ENCODE measurements at regions not wholly inside any gene's neighbourhood (a gene's known extent, or its start where the extent isn't known, plus 50 kb on each side); places are given as distances from the start of the nearest gene placed in this dataset.
"Not testable (repeated sequence)": the region's sequence is repeated elsewhere in the genome, so short reads cannot be mapped to it uniquely, and the experiment has no call there.

GRCh38 chr6:26924206-26924605, 264.7 kb upstream of the ZNF322 start:
- over 99% methylated on average over 2 of the region's 2 CpGs for WGBS
- DNase-seq (ENCODE audit: low spot score); H3K27me3 ChIP-seq (ENCODE audit: control insufficient read depth in 4 of 4, insufficient read depth in 4 of 4, low read length in 3 of 4): not testable (repeated sequence)

GRCh38 chr6:26928190-26928589, 268.6 kb upstream of the ZNF322 start:
- H3K9ac ChIP-seq (ENCODE audit: low read depth in 1 of 2, low read length in 2 of 2); DNase-seq (ENCODE audit: low spot score); H3K36me3 ChIP-seq (ENCODE audit: control insufficient read depth in 4 of 4, insufficient read depth in 3 of 4, low read depth in 1 of 4, low read length in 3 of 4); H3K27me3 ChIP-seq (ENCODE audit: control insufficient read depth in 4 of 4, insufficient read depth in 4 of 4, low read length in 3 of 4); H3K4me1 ChIP-seq (ENCODE audit: control insufficient read depth in 4 of 4, insufficient read depth in 4 of 4, low read length in 3 of 4); H3K9me3 ChIP-seq (ENCODE audit: control insufficient read depth in 4 of 4, low read length in 3 of 4); H3K4me3 ChIP-seq (ENCODE audit: low read depth in 1 of 3, low read length in 3 of 3); H3K27ac ChIP-seq (ENCODE audit: low read depth in 1 of 2, low read length in 2 of 2): not testable (repeated sequence)
- 79% methylated on average over 1 of the region's 2 CpGs for WGBS

More at GRCh38 chr6:26924206-26924605, 264.7 kb upstream of the ZNF322 start:
- not testable (repeated sequence) for H3K9ac ChIP-seq (ENCODE audit: low read depth in 1 of 2, low read length in 2 of 2); H3K36me3 ChIP-seq (ENCODE audit: control insufficient read depth in 4 of 4, insufficient read depth in 3 of 4, low read depth in 1 of 4, low read length in 3 of 4); H3K4me3 ChIP-seq (ENCODE audit: low read depth in 1 of 3, low read length in 3 of 3); H3K9me3 ChIP-seq (ENCODE audit: control insufficient read depth in 4 of 4, low read length in 3 of 4); H3K27ac ChIP-seq (ENCODE audit: low read depth in 1 of 2, low read length in 2 of 2); H3K4me1 ChIP-seq (ENCODE audit: control insufficient read depth in 4 of 4, insufficient read depth in 4 of 4, low read length in 3 of 4)

- not testable (repeated sequence) for H3K36me3 ChIP-seq (ENCODE audit: control insufficient read depth in 4 of 4, insufficient read depth in 3 of 4, low read depth in 1 of 4, low read length in 3 of 4); H3K4me3 ChIP-seq (ENCODE audit: low read depth in 1 of 3, low read length in 3 of 3); H3K9me3 ChIP-seq (ENCODE audit: control insufficient read depth in 4 of 4, low read length in 3 of 4); H3K27ac ChIP-seq (ENCODE audit: low read depth in 1 of 2, low read length in 2 of 2); H3K4me1 ChIP-seq (ENCODE audit: control insufficient read depth in 4 of 4, insufficient read depth in 4 of 4, low read length in 3 of 4); DNase-seq (ENCODE audit: low spot score); H3K27me3 ChIP-seq (ENCODE audit: control insufficient read depth in 4 of 4, insufficient read depth in 4 of 4, low read length in 3 of 4); H3K9ac ChIP-seq (ENCODE audit: low read depth in 1 of 2, low read length in 2 of 2)
- 96% methylated on average over 1 of the region's 1 CpG for WGBS
Observed at GRCh38 chr6:26937258-26937657, 277.7 kb upstream of the ZNF322 start.

GRCh38 chr6:26951211-26951610, 291.7 kb upstream of the ZNF322 start:
- H3K27ac ChIP-seq (ENCODE audit: low read depth in 1 of 2, low read length in 2 of 2); H3K4me3 ChIP-seq (ENCODE audit: low read depth in 1 of 3, low read length in 3 of 3); DNase-seq (ENCODE audit: low spot score); H3K36me3 ChIP-seq (ENCODE audit: control insufficient read depth in 4 of 4, insufficient read depth in 3 of 4, low read depth in 1 of 4, low read length in 3 of 4); H3K27me3 ChIP-seq (ENCODE audit: control insufficient read depth in 4 of 4, insufficient read depth in 4 of 4, low read length in 3 of 4); H3K4me1 ChIP-seq (ENCODE audit: control insufficient read depth in 4 of 4, insufficient read depth in 4 of 4, low read length in 3 of 4); H3K9me3 ChIP-seq (ENCODE audit: control insufficient read depth in 4 of 4, low read length in 3 of 4); H3K9ac ChIP-seq (ENCODE audit: low read depth in 1 of 2, low read length in 2 of 2): not testable (repeated sequence)
- WGBS: 92% methylated on average over 3 of the region's 3 CpGs

- DNase-seq (ENCODE audit: low spot score): peak; percentile 38
- not testable (repeated sequence) for H3K36me3 ChIP-seq (ENCODE audit: control insufficient read depth in 4 of 4, insufficient read depth in 3 of 4, low read depth in 1 of 4, low read length in 3 of 4); H3K9ac ChIP-seq (ENCODE audit: low read depth in 1 of 2, low read length in 2 of 2); H3K4me1 ChIP-seq (ENCODE audit: control insufficient read depth in 4 of 4, insufficient read depth in 4 of 4, low read length in 3 of 4); H3K9me3 ChIP-seq (ENCODE audit: control insufficient read depth in 4 of 4, low read length in 3 of 4); H3K27me3 ChIP-seq (ENCODE audit: control insufficient read depth in 4 of 4, insufficient read depth in 4 of 4, low read length in 3 of 4)
- peak in 1 of 2 donors; percentile 6 for TF ChIP-seq RAD21 (IDR thresholded peaks at IDR 0.05)
- TF ChIP-seq SP1 (IDR thresholded peaks at IDR 0.05): peak; percentile 22
- peak overlapping the region; percentile 60 to 82 for H3K27ac ChIP-seq (ENCODE audit: low read depth in 1 of 2, low read length in 2 of 2)
- WGBS: 6% methylated on average over 14 of the region's 20 CpGs
- H3K4me3 ChIP-seq (ENCODE audit: low read depth in 1 of 3, low read length in 3 of 3): peak overlapping the region in 2 of 3 donors; percentile 45 to 56
Observed at GRCh38 chr6:26956078-26956600, 291.4 kb upstream of the PRSS16 start.

GRCh38 chr6:26956601-26957184, 290.8 kb upstream of the PRSS16 start:
- H3K27ac ChIP-seq (ENCODE audit: low read depth in 1 of 2, low read length in 2 of 2): peak overlapping the region; percentile 75 to 94
- peak overlapping the region in 2 of 3 donors; percentile 45 to 55 for H3K4me3 ChIP-seq (ENCODE audit: low read depth in 1 of 3, low read length in 3 of 3)
- H3K36me3 ChIP-seq (ENCODE audit: control insufficient read depth in 4 of 4, insufficient read depth in 3 of 4, low read depth in 1 of 4, low read length in 3 of 4); H3K4me1 ChIP-seq (ENCODE audit: control insufficient read depth in 4 of 4, insufficient read depth in 4 of 4, low read length in 3 of 4); H3K9me3 ChIP-seq (ENCODE audit: control insufficient read depth in 4 of 4, low read length in 3 of 4); H3K27me3 ChIP-seq (ENCODE audit: control insufficient read depth in 4 of 4, insufficient read depth in 4 of 4, low read length in 3 of 4): not testable (repeated sequence)
- DNase-seq (ENCODE audit: low spot score): peak; percentile 75
- TF ChIP-seq CTCF (IDR thresholded peaks at IDR 0.05; ENCODE audit: low read depth, low read length, missing input control) (peak; percentile 37), TAF1 (conservative IDR thresholded peaks at IDR 0.05) (peak; percentile 32), RAD21 (IDR thresholded peaks at IDR 0.05) (peak; percentile 39 to 40), REST (IDR thresholded peaks at IDR 0.05) (peak; percentile 58), GABPA (IDR thresholded peaks at IDR 0.05 in 1 of 2, conservative IDR thresholded peaks at IDR 0.05 in 1 of 2) (peak in 1 of 2 donors; percentile 48)
- WGBS: under 1% methylated on average over 54 of the region's 54 CpGs
- peak overlapping the region; percentile 27 to 75 for H3K9ac ChIP-seq (ENCODE audit: low read depth in 1 of 2, low read length in 2 of 2)
